Amygdala (tissue), 56 donors: ENCODE measurements at regions not wholly inside any gene's neighbourhood (a gene's known extent, or its start where the extent isn't known, plus 50 kb on each side); places are given as distances from the start of the nearest gene placed in this dataset.

Experiments used
- DNase-seq, 56 donors: peaks; one replicate each; lab custom pipeline; 2025; lab: John Stamatoyannopoulos, UW

GRCh38 chr10:8455181-8455580 lies 400.7 kb downstream of the GATA3 start:
- no peak for DNase-seq

- DNase-seq: no peak
Observed at GRCh38 chr10:8456386-8456785, 401.9 kb downstream of the GATA3 start.

- no peak for DNase-seq
Observed at GRCh38 chr10:8460626-8461025, 406.1 kb downstream of the GATA3 start.

GRCh38 chr10:8462565-8462964 lies 408.1 kb downstream of the GATA3 start:
- no peak for DNase-seq

GRCh38 chr10:8463853-8464252 lies 409.4 kb downstream of the GATA3 start:
- DNase-seq: peak in 2 of 56 donors; percentile 2 to 3

- no peak for DNase-seq
Observed at GRCh38 chr10:8468477-8468876, 414.0 kb downstream of the GATA3 start.

- DNase-seq: no peak
Observed at GRCh38 chr10:8473205-8473604, 418.7 kb downstream of the GATA3 start.

- no peak for DNase-seq
Observed at GRCh38 chr10:8477300-8477699, 422.8 kb downstream of the GATA3 start.

- DNase-seq: no peak
Observed at GRCh38 chr10:8481718-8482504, 427.4 kb downstream of the GATA3 start.

- no peak for DNase-seq
Observed at GRCh38 chr10:8485032-8485431, 430.5 kb downstream of the GATA3 start.

GRCh38 chr10:8487346-8487745 lies 432.9 kb downstream of the GATA3 start:
- DNase-seq: no peak

GRCh38 chr10:8489232-8489631 lies 434.7 kb downstream of the GATA3 start:
- DNase-seq: no peak

- DNase-seq: no peak
Observed at GRCh38 chr10:8489823-8490222, 435.3 kb downstream of the GATA3 start.

- no peak for DNase-seq
Observed at GRCh38 chr10:8498290-8498689, 443.8 kb downstream of the GATA3 start.

- no peak for DNase-seq
Observed at GRCh38 chr10:8498881-8499280, 444.4 kb downstream of the GATA3 start.

- no peak for DNase-seq
Observed at GRCh38 chr10:8499312-8499711, 444.8 kb downstream of the GATA3 start.

- DNase-seq: no peak
Observed at GRCh38 chr10:8499752-8500390, 445.4 kb downstream of the GATA3 start.

- DNase-seq: no peak
Observed at GRCh38 chr10:8502573-8502972, 448.1 kb downstream of the GATA3 start.

- no peak for DNase-seq
Observed at GRCh38 chr10:8504499-8504898, 450.0 kb downstream of the GATA3 start.

- DNase-seq: no peak
Observed at GRCh38 chr10:8507156-8507555, 452.7 kb downstream of the GATA3 start.

GRCh38 chr10:8508882-8509281 lies 454.4 kb downstream of the GATA3 start:
- DNase-seq: no peak

- no peak for DNase-seq
Observed at GRCh38 chr10:8510471-8510870, 456.0 kb downstream of the GATA3 start.
